Glutamatergic neuron (in vitro differentiated cells): ENCODE measurements at regions not wholly inside any gene's neighbourhood (a gene's known extent, or its start where the extent isn't known, plus 50 kb on each side); places are given as distances from the start of the nearest gene placed in this dataset.
"Not testable (repeated sequence)": the region's sequence is repeated elsewhere in the genome, so short reads cannot be mapped to it uniquely, and the experiment has no call there.

ENCODE experiments used
- DNase-seq: peaks from one replicate; pipeline ENCODE4 v3.0.0; 2022
- H3K27ac Mint-ChIP-seq: one replicate; pipeline ENCODE4 v1.8.0; 2020; ENCODE audit warnings: mild to moderate bottlenecking, mixed read lengths, inconsistent platforms; ENCODE audit not compliant: unreplicated experiment
- H3K27me3 Mint-ChIP-seq: one replicate; pipeline ENCODE4 v1.8.0; 2020; ENCODE audit warnings: mild to moderate bottlenecking, moderate library complexity, mixed read lengths, inconsistent platforms; ENCODE audit not compliant: unreplicated experiment
- H3K36me3 Mint-ChIP-seq: one replicate; pipeline ENCODE4 v1.8.0; 2020; ENCODE audit warnings: mild to moderate bottlenecking, mixed read lengths, inconsistent platforms; ENCODE audit not compliant: unreplicated experiment
- H3K4me1 Mint-ChIP-seq: one replicate; pipeline ENCODE4 v1.8.0; 2020; ENCODE audit warnings: mild to moderate bottlenecking, low read depth, mixed read lengths, inconsistent platforms; ENCODE audit not compliant: unreplicated experiment
- H3K4me3 Mint-ChIP-seq: one replicate; pipeline ENCODE4 v1.8.0; 2020; ENCODE audit warnings: mild to moderate bottlenecking, mixed read lengths, inconsistent platforms; ENCODE audit not compliant: unreplicated experiment
- H3K9me3 Mint-ChIP-seq: one replicate; pipeline ENCODE4 v1.8.0; 2020; ENCODE audit warnings: mild to moderate bottlenecking, moderate library complexity, mixed read lengths, inconsistent platforms; ENCODE audit not compliant: unreplicated experiment
- CTCF ChIP-seq: fragments of 200-600 bp; sonication (generic); IDR thresholded peaks from one replicate; pipeline ENCODE4 v1.5.0; 2021; ENCODE audit not compliant: partially characterized antibody, unreplicated experiment

GRCh38 chr21:31515253-31515652 is 144.2 kb upstream of the SOD1 start:
- DNase-seq: no peak
- H3K27ac Mint-ChIP-seq: no peak overlapping the region
- no peaks in the 10 kb centered on the region for H3K4me1 Mint-ChIP-seq
- H3K27me3 Mint-ChIP-seq: no peaks in the 10 kb centered on the region
- H3K4me3 Mint-ChIP-seq: no peak overlapping the region
- TF ChIP-seq CTCF: no peak
- H3K9me3 Mint-ChIP-seq: peaks cover 2% of the 10 kb centered on the region
- H3K36me3 Mint-ChIP-seq: no peaks in the 10 kb centered on the region

- no peaks in the 10 kb centered on the region for H3K36me3 Mint-ChIP-seq
- H3K27ac Mint-ChIP-seq: no peak overlapping the region
- H3K9me3 Mint-ChIP-seq: peaks cover 2% of the 10 kb centered on the region
- TF ChIP-seq CTCF: no peak
- peak; percentile 39 for DNase-seq
- H3K4me3 Mint-ChIP-seq: no peak overlapping the region
- H3K27me3 Mint-ChIP-seq: no peaks in the 10 kb centered on the region
- H3K4me1 Mint-ChIP-seq: peaks cover 2% of the 10 kb centered on the region
Observed at GRCh38 chr21:31514598-31514997, 144.9 kb upstream of the SOD1 start.

- H3K27ac Mint-ChIP-seq, H3K4me1 Mint-ChIP-seq: not testable (repeated sequence)
Observed at GRCh38 chr21:31513541-31513940, 146.0 kb upstream of the SOD1 start.

GRCh38 chr21:31511999-31512398 is 147.5 kb upstream of the SOD1 start:
- H3K27me3 Mint-ChIP-seq, H3K9me3 Mint-ChIP-seq, DNase-seq, H3K4me3 Mint-ChIP-seq, H3K4me1 Mint-ChIP-seq, H3K36me3 Mint-ChIP-seq, H3K27ac Mint-ChIP-seq: not testable (repeated sequence)

More at GRCh38 chr21:31513541-31513940, 146.0 kb upstream of the SOD1 start:
- H3K4me3 Mint-ChIP-seq, H3K36me3 Mint-ChIP-seq, H3K27me3 Mint-ChIP-seq, DNase-seq, H3K9me3 Mint-ChIP-seq: not testable (repeated sequence)

- no peak overlapping the region for H3K4me3 Mint-ChIP-seq
- no peaks in the 10 kb centered on the region for H3K36me3 Mint-ChIP-seq
- no peak for TF ChIP-seq CTCF
- no peak for DNase-seq
- H3K9me3 Mint-ChIP-seq: no peaks in the 10 kb centered on the region
- peaks cover 3% of the 10 kb centered on the region for H3K27me3 Mint-ChIP-seq
- H3K27ac Mint-ChIP-seq: no peak overlapping the region
- H3K4me1 Mint-ChIP-seq: peaks cover 2% of the 10 kb centered on the region
Observed at GRCh38 chr21:31511258-31511657, 148.2 kb upstream of the SOD1 start.

GRCh38 chr21:31509194-31510017 is 150.1 kb upstream of the SOD1 start:
- no peak overlapping the region for H3K4me3 Mint-ChIP-seq
- peak overlapping the region; percentile 8 for H3K27ac Mint-ChIP-seq
- DNase-seq: no peak
- peaks cover 3% of the 10 kb centered on the region for H3K27me3 Mint-ChIP-seq
- H3K36me3 Mint-ChIP-seq: no peaks in the 10 kb centered on the region
- H3K9me3 Mint-ChIP-seq: no peaks in the 10 kb centered on the region
- H3K4me1 Mint-ChIP-seq: peaks cover 2% of the 10 kb centered on the region
- no peak for TF ChIP-seq CTCF
